ENCODE measurements at regions not wholly inside any gene's neighbourhood (a gene's known extent, or its start where the extent isn't known, plus 50 kb on each side); places are given as distances from the start of the nearest gene placed in this dataset.

DNA sequence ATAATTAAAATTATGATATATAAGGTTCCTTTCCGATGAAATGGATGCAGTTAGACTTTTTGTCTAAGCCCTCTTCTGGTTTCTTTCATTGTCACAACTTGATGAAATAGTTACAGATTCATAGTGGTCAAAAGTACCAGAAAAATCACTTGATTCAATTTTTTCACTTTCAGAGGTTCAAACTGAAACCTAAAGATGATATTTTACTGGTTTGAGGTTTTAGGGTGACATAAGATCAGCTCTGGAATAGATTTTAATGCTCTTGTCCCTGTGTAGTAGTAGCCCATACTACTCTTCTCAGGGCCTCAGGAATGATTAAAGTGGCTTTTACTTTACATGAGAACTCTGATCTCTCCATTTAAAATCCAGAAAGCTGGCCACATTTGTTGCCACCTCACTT, 479.1 kb upstream of the ZNF717 start:
- intact Hi-C loops (cut with DNase I): no loop called here
- Histone ChIP-seq H3K36me3 (no peaks in the 10 kb centered on the region), H3K4me1 (no peaks in the 10 kb centered on the region), H3K27ac (no peak overlapping the region), H3K4me3 (no peak overlapping the region), H3K9me3 (no peaks in the 10 kb centered on the region), H3K27me3 (ENCODE audit: low read depth) (no peaks in the 10 kb centered on the region)
- TF ChIP-seq, protein P1, sequence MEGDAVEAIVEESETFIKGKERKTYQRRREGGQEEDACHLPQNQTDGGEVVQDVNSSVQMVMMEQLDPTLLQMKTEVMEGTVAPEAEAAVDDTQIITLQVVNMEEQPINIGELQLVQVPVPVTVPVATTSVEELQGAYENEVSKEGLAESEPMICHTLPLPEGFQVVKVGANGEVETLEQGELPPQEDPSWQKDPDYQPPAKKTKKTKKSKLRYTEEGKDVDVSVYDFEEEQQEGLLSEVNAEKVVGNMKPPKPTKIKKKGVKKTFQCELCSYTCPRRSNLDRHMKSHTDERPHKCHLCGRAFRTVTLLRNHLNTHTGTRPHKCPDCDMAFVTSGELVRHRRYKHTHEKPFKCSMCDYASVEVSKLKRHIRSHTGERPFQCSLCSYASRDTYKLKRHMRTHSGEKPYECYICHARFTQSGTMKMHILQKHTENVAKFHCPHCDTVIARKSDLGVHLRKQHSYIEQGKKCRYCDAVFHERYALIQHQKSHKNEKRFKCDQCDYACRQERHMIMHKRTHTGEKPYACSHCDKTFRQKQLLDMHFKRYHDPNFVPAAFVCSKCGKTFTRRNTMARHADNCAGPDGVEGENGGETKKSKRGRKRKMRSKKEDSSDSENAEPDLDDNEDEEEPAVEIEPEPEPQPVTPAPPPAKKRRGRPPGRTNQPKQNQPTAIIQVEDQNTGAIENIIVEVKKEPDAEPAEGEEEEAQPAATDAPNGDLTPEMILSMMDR (IDR thresholded peaks at IDR 0.05): no peak
- DNase-seq (no peak), ATAC-seq (no peak)

DNA sequence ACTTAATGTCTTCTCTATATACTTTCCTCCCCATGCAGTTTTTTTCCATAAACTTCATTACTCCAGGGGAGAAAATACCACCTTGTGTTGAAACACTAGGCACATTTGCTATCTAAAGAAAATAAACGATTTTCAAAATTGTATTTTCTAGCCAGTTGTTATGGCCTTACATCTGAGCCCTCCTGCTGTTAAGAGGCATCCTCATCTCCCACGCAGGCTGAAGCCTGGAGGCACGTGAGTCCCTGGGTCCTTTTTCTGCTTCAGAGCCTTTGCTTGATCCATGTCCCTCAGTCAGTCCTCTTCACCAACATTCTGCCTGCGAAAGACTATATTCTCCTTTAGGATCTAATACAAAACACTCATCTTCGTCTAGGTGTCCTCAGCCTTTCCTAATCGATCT, 479.6 kb upstream of the ZNF717 start:
- intact Hi-C loops (cut with DNase I): no loop called here
- ATAC-seq (no peak), DNase-seq (no peak)
- TF ChIP-seq, protein P1 (IDR thresholded peaks at IDR 0.05): no peak
- Histone ChIP-seq H3K36me3 (no peaks in the 10 kb centered on the region), H3K4me3 (no peak overlapping the region), H3K4me1 (no peaks in the 10 kb centered on the region), H3K9me3 (no peaks in the 10 kb centered on the region), H3K27me3 (ENCODE audit: low read depth) (no peaks in the 10 kb centered on the region), H3K27ac (no peak overlapping the region)

DNA sequence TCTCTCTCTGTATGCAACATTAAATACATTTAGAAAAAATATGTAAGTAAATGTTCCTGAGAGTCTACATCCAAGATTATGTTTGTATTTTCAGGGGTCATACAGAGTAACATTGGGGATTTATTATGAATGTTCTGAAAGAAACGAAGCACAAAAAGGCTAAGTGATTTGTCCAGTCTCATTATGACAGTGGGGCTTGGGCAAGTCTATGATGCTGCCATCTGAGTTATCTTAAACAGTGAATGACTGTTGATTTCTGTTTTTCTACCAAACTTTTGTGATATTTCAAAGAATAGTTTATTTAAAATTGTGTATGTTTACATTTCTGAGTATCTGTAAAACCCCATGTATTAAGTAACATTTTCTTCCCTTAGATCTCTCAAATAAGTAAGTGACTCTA, 481.2 kb upstream of the ZNF717 start:
- no peak for ATAC-seq
- H3K9me3 ChIP-seq: no peaks in the 10 kb centered on the region
- intact Hi-C loops (cut with DNase I): no loop called here

DNA sequence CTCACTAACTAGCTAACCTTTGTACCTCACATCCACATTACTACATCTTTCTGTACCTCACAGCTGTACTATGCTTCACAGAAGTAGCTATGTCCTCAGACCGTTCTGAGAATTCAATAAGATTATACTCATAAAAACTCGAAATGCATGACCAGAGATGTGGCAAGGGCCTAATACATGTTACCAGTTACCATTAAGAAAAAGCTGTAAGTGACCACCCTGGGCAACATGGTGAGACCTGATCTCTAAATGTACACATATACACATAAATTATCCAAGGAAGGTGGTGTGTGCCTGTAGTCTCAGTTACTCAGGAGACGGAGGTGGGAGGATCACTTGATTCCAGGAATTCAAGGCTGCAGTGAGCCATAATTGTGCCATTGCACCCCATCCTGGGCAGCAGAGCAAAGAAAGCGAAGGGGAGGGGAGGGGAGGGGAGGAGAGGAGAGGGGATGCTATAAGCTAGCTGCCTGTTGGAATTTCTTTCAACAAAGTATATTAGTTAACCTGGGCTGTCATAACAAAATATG, 482.6 kb upstream of the ZNF717 start:
- ATAC-seq (no peak), DNase-seq (no peak)

More for the DNA sequence above, 481.2 kb upstream of the ZNF717 start:
- Histone ChIP-seq H3K27me3 (ENCODE audit: low read depth) (no peaks in the 10 kb centered on the region), H3K27ac (no peak overlapping the region), H3K4me1 (no peaks in the 10 kb centered on the region), H3K4me3 (no peak overlapping the region), H3K36me3 (no peaks in the 10 kb centered on the region)
- no peak for DNase-seq
- TF ChIP-seq, protein P1 (IDR thresholded peaks at IDR 0.05): no peak

DNA sequence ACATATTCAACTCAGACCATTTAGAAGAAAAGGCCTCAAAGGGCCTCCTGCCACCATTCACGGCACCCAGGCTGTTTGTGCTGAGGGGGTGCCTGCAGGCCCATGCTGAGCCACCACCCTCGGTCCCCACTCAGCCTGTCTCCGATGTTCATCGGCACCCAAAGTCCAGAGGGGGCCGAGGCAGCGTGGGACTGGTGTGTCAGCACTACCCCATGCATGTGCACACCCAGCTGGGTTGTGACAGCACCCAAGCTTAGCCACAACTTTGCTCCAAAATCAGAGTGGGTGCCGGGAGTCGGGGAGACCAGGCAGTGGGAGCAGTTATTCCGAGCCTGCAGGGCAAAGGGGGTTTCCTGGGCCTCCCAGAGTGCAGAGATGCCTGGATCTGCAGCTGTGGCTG, 508.5 kb upstream of the ZNF717 start:
- intact Hi-C loops (cut with DNase I): no loop called here
- Histone ChIP-seq H3K9me3 (no peaks in the 10 kb centered on the region), H3K36me3 (no peaks in the 10 kb centered on the region), H3K27me3 (ENCODE audit: low read depth) (no peaks in the 10 kb centered on the region), H3K4me3 (no peak overlapping the region), H3K27ac (no peak overlapping the region), H3K4me1 (no peaks in the 10 kb centered on the region)
- DNase-seq (peak; percentile 38), ATAC-seq (no peak)
- TF ChIP-seq, protein P1 (IDR thresholded peaks at IDR 0.05): no peak

More for the DNA sequence above, 482.6 kb upstream of the ZNF717 start:
- no peaks in the 10 kb centered on the region for H3K36me3 ChIP-seq
- H3K9me3 ChIP-seq: no peaks in the 10 kb centered on the region
- no peak overlapping the region for H3K27ac ChIP-seq
- H3K4me3 ChIP-seq: no peak overlapping the region
- H3K4me1 ChIP-seq: no peaks in the 10 kb centered on the region
- TF ChIP-seq, protein P1 (IDR thresholded peaks at IDR 0.05): no peak
- intact Hi-C loops (cut with DNase I): no loop called here
- H3K27me3 ChIP-seq (ENCODE audit: low read depth): no peaks in the 10 kb centered on the region

DNA sequence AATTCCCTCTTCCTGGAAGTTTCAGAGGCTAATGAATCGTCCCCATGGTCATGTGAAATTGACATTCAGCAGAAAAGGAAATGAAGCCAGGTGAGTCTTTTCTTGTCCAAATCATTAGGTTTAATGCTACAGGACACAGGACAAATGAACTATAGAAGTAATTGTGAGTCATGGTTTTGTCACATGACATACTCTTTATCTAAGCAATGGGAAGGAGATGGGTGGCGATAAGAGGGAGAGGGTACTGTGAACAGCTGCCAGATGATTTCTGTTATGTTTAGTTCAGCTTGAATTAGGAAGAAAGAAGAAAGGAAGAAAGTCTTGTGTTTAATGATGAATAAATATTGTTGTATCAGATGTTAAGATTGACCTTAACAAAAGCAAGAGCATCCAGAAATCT, 515.4 kb upstream of the ZNF717 start:
- no peaks in the 10 kb centered on the region for H3K9me3 ChIP-seq
- H3K4me3 ChIP-seq: no peak overlapping the region
- no peaks in the 10 kb centered on the region for H3K27me3 ChIP-seq (ENCODE audit: low read depth)
- no peak for DNase-seq
- intact Hi-C loops (cut with DNase I): no loop called here
- no peaks in the 10 kb centered on the region for H3K36me3 ChIP-seq
- H3K27ac ChIP-seq: no peak overlapping the region
- H3K4me1 ChIP-seq: no peaks in the 10 kb centered on the region
- TF ChIP-seq, protein P1 (IDR thresholded peaks at IDR 0.05): no peak
- ATAC-seq: no peak

All from lower lobe of right lung (tissue), 2 donors.